Bronchial epithelial cell (primary cell): ENCODE measurements at regions not wholly inside any gene's neighbourhood (a gene's known extent, or its start where the extent isn't known, plus 50 kb on each side); places are given as distances from the start of the nearest gene placed in this dataset.

Source experiments
- DNase-seq: peaks from one replicate; pipeline ENCODE4 v3.0.0-alpha.2; 2010; ENCODE audit warnings: low read depth
- FAIRE-seq: peaks from 2 replicates; lab custom pipeline; 2011; peaks lifted over from hg19 to GRCh38; lab: Jason Lieb, UNC
- H3K27me3 ChIP-seq: 2 replicates; pipeline ENCODE4 v1.5.1; 2011; ENCODE audit warnings: low read length; ENCODE audit not compliant: control insufficient read depth, insufficient read depth
- H3K36me3 ChIP-seq: 2 replicates; pipeline ENCODE4 v1.5.1; 2011; ENCODE audit warnings: low read length; ENCODE audit not compliant: control insufficient read depth, insufficient read depth
- H3K4me3 ChIP-seq: 2 replicates; pipeline ENCODE4 v1.5.1; 2011; ENCODE audit warnings: mild to moderate bottlenecking, low read depth, low read length, control low read depth
- TF ChIP-seq, protein P1 (sequence below): IDR thresholded peaks from 2 replicates; pipeline ENCODE4 v1.5.1; 2011; ENCODE audit warnings: mild to moderate bottlenecking, moderate library complexity, low read length, control low read depth, inconsistent platforms; ENCODE audit not compliant: insufficient read depth, severe bottlenecking

DNA sequence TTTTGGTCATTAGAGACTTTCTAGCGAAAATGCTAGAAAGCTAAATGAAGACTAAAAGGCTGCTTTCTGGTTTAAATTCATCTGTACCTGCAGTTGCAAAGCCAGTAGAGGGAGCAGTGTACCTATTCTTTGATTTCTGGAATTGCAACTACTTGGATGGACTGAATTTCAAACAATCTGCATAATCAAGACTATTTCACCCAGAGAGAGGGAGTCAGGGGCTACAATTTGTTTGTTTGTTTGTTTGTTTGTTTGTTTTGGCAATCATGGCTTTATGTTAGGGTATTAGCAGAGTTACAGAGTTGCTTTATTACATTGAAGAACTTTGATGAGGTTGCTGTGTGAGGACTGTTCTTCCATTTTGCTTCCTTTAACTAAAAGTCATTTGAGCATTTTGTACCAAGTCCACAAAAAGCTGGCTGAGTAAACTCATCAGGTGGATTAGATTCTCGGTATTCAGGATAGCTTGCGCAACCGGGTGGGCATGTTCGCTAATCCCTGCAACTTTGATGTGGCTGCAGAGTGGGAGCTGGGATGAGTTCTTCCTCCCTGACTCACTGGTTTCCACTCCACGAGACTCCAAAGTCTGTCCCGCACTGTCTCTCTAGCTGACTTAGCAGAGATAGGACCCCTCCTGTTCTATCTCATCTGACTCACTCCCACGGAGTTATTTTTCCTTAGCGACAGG, 80.0 kb upstream of the TUT7 start:
- no peaks in the 10 kb centered on the region for H3K27me3 ChIP-seq
- TF ChIP-seq, protein P1, sequence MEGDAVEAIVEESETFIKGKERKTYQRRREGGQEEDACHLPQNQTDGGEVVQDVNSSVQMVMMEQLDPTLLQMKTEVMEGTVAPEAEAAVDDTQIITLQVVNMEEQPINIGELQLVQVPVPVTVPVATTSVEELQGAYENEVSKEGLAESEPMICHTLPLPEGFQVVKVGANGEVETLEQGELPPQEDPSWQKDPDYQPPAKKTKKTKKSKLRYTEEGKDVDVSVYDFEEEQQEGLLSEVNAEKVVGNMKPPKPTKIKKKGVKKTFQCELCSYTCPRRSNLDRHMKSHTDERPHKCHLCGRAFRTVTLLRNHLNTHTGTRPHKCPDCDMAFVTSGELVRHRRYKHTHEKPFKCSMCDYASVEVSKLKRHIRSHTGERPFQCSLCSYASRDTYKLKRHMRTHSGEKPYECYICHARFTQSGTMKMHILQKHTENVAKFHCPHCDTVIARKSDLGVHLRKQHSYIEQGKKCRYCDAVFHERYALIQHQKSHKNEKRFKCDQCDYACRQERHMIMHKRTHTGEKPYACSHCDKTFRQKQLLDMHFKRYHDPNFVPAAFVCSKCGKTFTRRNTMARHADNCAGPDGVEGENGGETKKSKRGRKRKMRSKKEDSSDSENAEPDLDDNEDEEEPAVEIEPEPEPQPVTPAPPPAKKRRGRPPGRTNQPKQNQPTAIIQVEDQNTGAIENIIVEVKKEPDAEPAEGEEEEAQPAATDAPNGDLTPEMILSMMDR: peak; percentile 65
- H3K36me3 ChIP-seq: no peaks in the 10 kb centered on the region
- FAIRE-seq (no peak), DNase-seq (peak; percentile 55)
- no peak overlapping the region for H3K4me3 ChIP-seq

DNA sequence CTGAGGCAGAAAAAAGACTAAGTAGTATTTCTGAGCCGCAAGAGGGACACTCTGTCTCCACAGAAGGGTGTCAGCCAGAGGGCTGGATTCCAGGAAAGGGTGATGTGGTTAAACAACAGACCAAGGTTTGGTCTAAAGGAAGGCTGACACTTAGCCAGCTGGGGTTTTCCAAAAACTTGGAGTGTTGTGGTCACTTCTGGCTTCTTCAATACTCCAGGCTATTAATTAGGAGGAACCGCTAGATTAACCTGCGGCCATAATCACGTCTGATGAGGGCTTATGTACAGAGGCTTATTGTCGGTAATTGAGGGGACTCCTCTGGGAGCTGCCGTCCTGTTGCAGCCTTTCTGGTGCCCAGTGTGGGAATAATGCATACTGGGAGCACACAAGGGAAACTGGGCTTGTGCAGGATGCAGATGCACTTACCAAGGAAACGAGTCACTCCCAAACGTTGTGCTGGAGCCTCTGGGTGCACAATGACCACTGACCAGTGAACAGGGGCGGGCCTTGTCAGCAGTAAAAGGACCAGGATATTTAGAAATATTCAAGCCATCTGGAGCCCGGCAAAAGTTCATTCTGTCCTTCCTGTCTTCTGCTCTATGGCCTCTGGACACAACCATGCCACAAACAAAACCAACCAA, 70.2 kb upstream of the TUT7 start:
- H3K36me3 ChIP-seq: no peaks in the 10 kb centered on the region
- no peak overlapping the region for H3K4me3 ChIP-seq
- no peak for DNase-seq
- TF ChIP-seq, protein P1: no peak
- no peaks in the 10 kb centered on the region for H3K27me3 ChIP-seq
- FAIRE-seq: no peak

DNA sequence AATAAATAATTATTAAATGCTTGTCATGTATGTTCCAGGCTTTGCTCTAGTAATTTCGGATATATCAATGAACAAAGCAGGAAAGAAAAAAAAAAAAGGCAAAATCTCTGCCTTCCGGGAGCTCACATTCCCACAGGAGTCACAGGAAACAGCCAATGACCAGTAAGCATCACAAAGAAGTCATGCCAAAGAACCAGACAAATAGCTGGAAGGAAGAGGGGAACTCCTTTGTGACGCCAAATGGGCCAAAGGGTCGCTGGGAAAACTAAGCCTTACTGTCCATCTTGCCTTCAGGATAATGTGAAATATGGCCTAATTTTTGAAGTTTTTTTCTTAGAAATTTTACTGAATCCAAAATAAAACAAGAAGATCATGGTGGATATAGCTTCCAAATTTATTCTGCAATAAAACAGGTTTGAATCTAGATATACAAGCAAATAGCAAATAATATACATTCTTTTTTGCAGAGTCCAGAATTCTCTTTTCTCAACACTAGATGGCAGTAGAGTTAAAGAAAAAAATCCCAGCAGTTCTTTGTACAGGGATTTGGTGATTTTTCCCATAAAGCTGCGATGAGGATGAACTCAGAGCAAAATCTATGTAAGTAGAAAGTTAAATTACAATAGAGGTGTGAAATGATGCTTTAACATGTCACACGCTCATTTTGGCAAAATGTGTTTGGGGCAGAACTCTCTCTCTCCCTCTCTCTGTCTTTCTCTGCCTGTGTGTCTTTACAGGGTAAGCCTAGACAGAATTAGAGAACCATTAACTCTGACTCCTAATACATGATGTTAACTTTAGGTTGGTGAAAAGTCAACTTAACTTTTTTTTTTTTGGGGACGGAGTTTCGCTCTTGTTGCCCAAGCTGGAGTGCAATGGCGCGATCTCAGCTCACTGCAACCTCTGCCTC, 60.0 kb upstream of the TUT7 start:
- no peak overlapping the region for H3K4me3 ChIP-seq
- peak; percentile 39 for DNase-seq
- no peaks in the 10 kb centered on the region for H3K36me3 ChIP-seq
- H3K27me3 ChIP-seq: no peaks in the 10 kb centered on the region
- TF ChIP-seq, protein P1: peak; percentile 18
- no peak for FAIRE-seq

DNA sequence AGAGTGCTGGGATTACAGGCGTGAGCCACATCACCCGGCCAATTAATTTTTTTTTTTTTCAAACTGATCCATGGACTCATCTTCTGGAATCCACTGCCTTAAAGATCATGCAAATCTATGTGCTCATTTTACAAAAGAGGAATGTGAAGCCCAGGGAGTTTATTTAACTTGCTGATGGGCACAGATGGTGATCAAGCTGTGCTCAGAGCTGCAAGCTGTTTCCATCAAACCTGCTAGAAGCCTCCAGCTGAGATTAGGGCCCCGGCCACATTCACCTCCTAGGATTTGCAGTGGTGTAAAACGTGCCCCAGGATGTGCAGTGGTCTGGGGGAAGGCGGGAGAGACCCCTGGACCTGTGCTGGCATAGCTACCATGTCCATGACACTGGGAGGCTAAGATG, 56.1 kb upstream of the TUT7 start:
- TF ChIP-seq, protein P1: no peak
- Histone ChIP-seq H3K36me3 (no peaks in the 10 kb centered on the region), H3K4me3 (no peak overlapping the region), H3K27me3 (no peaks in the 10 kb centered on the region)
- DNase-seq (no peak), FAIRE-seq (no peak)

DNA sequence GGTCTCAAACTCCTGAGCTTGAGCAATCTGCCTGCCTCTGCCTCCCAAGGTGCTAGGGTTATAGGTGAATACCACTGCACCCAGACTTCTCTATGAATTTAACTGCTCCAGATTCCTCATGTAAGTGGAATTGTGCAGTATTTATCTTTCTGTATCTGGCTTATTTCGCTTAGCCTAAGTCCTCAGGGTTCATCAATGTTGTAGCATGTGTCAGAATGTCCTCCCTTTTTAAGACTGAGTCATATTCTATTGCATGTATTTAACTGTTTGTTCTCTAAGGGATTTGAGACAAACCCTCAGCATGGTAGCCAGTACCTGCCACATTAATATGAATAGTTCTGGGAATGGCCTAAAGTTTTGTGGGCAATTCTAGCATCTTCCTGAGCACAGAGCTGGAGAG, 53.9 kb upstream of the TUT7 start:
- Histone ChIP-seq H3K27me3 (no peaks in the 10 kb centered on the region), H3K4me3 (no peak overlapping the region), H3K36me3 (no peaks in the 10 kb centered on the region)
- TF ChIP-seq, protein P1: no peak
- FAIRE-seq: no peak
- peak; percentile 82 for DNase-seq
